ENCODE measurements at regions not wholly inside any gene's neighbourhood (a gene's known extent, or its start where the extent isn't known, plus 50 kb on each side); places are given as distances from the start of the nearest gene placed in this dataset.

DNA sequence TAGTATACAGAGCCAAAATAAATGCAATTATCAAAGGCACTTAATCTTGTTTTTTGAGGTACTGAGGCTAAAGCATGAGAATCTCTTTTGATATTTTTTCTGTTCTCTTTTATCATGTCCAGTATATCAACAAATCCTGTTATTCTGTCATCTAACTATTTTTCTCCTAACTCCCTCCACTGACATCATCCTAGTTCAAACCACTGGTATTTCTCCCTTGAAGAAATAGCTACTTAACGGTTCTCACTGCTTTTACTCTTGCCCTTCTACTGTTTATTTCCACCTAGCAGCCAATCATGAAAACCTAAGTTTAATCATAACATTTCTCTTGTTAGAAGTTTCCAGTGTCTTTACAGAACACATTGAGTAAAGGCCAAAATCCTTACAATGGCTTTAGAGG, 317.6 kb downstream of the GPD2 start:
- TF ChIP-seq EZH2 (IDR thresholded peaks at IDR 0.05; ENCODE audit: insufficient read depth, poor library complexity, severe bottlenecking) (no peak), EZH2phosphoT487 (IDR thresholded peaks at IDR 0.05; ENCODE audit: insufficient read depth, low read depth) (no peak)
